Colon (tissue), 2 donors: ENCODE measurements at regions not wholly inside any gene's neighbourhood (a gene's known extent, or its start where the extent isn't known, plus 50 kb on each side); places are given as distances from the start of the nearest gene placed in this dataset.
"Not testable (repeated sequence)": the region's sequence is repeated elsewhere in the genome, so short reads cannot be mapped to it uniquely, and the experiment has no call there.

Source experiments
- FAIRE-seq: peaks from 2 replicates; lab custom pipeline; 2012; peaks lifted over from hg19 to GRCh38; lab: Jason Lieb, UNC
- donor health status: control.
- donor health status: control.

DNA sequence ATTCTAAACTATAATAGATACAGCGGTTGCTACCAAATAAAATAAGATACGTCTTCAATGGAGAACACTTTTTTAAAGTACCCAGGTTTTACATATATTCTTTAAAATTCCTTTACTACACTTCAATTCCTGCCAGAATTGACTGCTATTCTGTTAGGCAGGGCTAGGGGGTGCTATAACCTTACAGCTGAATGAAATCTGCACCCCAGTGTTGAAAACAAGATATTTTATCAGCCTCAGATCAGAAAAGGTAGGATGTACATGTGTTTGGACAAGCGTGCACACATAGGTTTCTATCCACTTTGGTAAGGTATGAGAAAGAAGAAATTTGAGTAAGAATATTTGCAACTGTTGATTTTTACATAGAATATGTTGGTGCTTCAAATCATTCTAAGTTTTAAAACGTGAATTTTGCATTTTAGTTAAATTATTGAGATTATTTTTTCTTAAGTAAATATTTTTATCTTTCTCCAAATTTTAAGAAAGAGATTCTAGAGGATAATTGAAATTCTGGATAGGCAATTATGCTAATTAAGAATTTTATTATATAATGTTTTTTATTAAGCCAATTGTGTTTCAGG, 490.8 kb upstream of the ADGRL4 start:
- no peak for FAIRE-seq

DNA sequence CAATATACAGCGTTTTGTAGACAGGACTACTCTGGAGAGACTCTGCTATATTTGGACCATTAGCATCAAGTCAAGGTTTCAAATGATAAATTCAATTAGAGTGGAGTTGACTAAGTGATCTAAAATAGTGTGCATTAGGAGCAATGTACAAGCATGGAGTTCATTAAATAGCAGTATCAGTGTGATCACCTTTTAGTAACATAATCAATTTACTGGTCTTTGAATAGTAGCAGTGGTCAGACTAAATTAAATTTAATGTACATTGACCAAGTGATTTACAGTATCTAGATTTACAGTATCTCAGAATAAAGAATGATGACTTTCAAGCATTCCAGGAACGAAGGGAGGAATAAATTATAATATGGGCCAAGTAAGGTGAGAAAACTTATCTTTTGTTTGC, 489.6 kb upstream of the ADGRL4 start:
- FAIRE-seq: no peak

DNA sequence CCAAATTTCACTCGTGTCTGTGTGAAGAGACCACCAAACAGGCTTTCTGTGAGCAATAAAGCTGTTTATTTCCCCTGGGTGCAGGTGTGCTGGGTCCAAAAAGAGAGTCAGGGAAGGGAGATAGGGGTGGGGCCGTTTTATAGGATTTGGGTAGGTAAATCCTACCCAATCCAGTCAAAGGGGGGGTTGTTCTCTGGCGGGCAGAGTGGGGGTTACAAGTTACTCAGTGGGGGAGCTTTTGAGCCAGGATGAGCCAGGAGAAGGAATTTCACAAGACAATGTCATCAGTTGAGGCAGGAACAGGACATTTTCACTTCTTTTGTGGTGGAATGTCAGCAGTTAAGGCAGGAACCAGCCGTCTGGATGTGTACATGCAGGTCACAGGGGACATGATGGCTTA, 487.2 kb upstream of the ADGRL4 start:
- FAIRE-seq: not testable (repeated sequence)

DNA sequence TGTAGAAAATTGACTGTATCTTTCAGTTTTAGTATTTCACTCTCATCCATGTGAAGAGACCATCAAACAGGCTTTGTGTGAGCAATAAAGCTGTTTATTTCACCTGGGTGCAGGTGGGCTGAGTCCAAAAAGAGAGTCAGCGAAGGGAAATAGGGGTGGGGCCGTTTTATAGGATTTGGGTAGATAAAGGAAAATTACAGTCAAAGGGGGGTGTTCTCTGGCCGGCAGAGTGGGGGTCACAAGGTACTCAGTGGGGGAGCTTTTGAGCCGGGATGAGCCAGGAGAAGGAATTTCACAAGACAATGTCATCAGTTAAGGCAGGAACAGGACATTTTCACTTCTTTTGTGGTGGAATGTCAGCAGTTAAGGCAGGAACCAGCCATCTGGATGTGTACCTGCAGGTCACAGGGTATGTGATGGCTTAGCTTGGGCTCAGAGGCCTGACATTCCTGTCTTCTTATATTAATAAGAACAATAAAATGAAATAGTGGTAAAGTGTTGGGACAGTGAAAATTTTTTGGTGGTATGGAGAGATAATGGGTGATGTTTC, 482.1 kb upstream of the ADGRL4 start:
- FAIRE-seq: not testable (repeated sequence)

DNA sequence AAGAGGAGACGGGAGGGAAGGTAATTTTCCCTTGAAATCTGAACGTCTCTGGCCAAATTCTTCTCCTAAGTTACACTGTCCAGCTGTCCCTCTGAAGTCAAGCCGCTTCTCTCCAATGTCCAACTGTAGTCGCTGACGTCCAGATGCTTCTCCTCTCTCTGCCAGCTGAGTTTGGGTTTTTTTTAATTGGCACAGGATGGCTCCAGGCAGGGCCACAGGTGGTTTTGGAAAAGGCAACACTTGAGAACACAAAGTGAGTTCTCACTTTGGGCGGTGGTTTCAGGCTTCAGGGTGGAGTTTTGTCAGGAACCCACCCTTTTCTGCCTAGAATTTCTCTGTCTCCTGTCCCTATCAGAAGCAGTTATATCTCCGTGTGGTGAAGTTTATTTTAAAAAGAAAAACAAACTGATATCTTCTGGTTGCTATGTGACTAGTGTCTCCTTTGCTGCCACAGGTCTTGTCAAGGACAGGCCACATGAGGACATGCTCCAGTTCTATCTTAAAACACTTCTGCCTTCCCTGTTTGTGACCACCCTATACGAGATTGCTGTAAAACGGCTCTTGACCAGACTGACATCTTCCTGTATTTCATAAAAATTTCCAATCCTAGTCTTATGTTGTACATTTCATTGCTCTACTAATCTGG, 472.3 kb upstream of the ADGRL4 start:
- no peak for FAIRE-seq

DNA sequence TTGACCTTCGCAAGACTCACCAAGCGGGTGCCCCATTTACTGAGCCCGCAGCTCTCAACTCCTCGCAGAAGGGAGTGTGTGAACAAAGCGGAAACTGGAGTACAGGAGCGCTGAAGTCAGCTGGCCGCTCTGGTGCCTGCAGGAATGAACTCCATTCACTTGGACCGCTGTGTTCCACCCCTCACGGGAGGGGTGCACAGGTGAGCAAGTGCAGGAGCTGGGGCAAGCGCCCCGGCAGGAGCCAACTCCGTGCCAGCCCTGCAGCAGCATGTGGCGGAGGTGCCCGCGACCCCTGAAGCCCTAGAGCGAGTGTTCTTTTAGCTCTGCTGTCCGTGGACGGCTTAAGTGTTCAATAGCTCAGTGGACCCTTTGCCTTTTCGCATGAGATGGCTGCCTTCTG, 471.6 kb upstream of the ADGRL4 start:
- FAIRE-seq: no peak

DNA sequence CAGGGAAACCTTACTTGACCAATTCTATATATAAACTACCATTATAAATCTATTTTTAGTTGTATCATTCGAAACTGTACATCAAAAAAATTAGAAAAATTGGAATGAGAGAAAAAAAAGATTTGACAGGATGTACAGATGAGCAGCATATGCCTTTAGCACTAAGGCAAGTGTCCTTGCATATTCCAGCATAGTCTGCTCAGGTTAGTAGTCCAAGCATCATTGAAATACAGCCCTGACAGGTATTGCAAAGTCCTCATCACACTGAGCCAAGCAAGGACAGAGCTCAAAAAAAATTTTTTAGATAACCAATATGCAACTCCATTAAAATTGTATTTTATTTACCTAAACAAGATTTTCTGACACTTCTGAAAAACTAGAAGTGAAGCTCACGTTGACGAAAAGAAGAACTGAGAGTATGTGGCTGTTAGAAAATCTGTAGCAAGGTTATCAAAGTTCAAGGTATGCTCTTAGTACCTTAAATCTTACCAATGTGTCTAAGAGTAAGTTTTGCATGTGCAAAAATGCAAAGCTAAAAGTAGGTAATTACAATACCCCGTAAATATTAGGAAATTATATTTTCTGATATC, 465.6 kb upstream of the ADGRL4 start:
- FAIRE-seq: no peak

DNA sequence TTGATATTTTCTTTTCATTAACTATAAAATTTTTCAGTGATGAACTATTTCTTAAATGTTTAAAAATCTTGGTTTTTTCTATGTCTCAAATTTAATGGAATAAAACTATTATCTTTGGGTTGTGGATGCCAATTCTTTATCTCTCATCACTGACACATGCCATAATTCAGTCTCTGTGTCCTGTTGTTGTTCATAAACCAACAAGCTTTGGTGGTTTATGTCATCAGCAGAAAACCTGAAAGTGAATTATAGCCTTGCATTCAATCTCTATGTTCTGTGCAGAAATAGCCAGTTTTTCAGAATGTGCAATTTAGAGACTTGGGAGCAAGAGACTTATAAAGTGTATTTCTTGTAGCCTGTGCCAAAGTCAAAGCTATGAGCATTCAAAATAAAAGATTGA, 462.6 kb upstream of the ADGRL4 start:
- no peak for FAIRE-seq

DNA sequence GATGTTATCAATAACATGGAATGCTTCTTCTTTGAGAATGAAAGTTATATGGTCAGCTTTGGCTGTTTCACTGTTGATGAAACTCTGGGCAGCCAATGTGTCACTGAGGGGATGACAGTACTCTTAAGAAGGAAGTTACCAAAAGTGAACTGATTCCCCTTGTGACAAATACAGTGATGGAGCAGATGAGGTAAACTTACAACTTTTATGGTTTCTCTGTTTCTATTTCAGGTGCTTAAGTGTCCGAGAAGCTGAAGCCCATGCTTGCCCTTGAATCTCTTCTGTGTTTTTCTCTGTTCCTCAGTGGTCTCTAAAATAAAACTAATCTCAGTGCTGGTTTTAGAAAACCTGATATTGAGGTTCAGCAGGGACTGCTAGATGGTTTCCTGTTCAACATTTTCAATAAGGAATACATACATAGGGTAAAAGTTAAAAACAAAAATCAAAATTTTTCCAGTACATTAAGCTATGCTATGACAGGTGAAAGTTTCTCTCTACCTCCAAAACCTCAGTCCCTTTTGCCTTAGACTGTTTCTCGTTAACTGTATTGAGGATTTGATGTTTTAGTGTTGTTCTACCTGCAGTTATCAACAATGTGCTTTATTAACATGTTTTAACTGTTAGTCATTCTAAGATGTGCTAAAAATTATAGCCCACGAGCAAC, 454.4 kb upstream of the ADGRL4 start:
- no peak for FAIRE-seq

DNA sequence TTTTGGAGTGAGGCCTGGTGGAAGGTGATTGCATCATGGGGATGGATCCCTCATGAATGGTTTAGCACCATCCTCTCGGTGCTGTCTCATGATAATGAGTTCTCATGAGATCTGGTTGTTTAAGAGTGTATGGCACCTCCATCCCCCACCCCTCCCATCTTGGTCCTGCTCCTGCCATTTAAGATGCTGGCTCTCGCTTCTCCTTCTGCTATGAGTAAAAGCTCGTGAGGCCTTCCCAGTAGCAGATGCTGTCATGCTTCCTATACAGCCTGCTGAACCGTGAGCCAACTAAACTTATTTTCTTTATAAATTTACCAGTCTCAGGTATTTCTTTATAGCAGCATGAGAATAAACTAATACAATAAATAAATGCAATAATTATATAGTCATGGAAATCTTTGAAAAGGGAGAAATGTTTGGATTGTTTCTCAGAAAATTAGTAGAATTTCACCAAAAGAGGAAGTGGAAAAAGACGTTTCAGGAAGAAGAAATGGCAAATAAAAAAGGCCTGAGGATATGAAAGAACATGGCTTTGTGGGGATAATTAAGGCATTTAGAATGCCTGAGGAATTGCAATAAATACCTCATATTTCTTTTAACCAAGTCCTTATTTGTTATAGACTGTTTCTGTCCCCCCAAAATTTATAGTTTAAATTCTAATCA, 451.2 kb upstream of the ADGRL4 start:
- FAIRE-seq: no peak

DNA sequence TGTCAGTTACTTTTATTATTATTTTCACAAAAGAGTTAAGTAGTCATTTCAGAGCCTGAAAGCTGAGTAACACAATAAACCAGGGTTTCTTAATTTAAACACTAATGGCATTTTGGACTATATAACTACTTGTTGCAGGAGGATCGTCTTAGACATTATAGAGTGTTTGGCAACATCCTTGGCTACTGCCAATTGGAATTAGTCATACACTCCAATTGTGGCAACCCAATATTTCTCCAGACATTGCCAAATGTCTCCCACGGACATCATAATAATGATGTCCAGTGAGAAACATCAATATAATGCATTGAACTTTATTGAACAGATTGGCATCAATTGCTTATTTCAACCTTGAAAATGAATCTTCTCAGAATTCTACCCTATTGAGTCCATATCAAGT, 441.9 kb upstream of the ADGRL4 start:
- FAIRE-seq: no peak

DNA sequence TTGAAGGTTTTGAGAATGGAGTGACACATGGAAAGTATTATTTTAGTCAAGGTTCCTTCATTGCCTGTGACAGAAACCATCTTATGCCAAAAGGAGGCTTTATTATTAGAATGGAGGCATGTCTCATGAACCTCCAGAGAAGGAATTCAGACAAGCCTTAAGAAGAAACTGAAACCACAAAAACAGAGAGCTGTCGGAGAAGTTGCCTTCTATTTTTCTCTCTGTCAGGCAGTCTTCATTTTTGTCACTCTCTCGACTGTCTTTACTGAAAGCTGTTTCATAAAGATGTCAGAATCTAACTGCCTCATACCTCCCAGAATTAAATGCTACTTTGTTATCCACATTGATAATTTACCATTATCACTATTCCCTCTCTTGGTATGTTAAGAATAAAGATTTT, 434.7 kb upstream of the ADGRL4 start:
- FAIRE-seq: no peak

DNA sequence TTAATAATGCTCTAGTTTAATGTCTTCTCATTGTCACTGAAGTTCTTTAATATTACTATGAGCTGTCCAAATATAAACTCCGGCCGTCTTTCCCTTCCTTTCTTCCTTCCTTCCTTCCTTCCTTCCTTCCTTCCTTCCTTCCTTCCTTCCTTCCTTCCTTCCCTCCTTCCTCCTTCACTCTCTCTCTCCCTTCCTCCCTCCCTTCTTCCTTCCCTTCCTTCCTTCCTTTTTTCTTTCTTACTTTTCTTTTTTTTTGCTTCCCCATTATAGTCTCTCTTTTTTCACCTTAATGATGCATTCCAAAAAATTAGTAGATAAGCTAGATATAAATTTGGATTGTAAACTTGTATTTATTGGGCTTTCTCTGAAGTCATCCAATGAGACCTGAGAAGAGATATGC, 431.0 kb upstream of the ADGRL4 start:
- no peak for FAIRE-seq

DNA sequence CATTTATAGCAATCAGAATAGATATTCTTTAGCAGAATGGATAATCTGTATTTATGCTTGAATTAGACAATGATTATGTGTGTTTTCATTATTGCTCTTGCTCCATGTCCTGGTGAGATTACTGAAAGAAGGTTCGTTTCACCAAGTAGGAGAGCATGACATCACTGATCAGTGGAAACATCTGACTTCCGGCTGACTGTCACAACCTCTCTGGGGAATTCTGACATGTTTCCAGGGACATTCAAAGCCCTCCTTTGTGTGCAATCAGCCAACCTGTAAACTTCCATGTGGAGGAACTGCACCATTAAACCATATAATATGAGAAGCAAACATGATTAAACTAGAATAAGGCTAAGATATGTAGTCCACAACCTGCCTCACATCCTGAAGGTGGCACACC, 424.8 kb upstream of the ADGRL4 start:
- no peak for FAIRE-seq

DNA sequence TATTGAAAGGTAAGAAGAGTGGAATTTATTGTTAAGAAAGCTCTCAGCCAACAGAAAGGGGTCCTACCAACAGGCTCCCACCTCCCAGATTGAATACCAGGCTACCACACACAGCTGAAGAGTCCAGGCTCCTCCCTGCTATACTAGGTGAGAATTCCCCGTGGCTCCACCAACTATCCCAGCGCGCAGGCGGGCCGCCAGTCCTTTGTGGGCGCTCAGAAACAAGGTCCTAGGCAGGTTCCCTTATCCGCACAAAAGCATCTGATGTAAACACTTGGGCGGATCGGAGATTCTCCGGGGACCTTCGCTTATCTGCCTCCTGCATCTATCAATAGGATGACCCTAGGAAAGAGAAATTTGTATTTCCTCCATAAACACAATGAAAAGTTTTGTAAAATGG, 423.9 kb upstream of the ADGRL4 start:
- no peak for FAIRE-seq

DNA sequence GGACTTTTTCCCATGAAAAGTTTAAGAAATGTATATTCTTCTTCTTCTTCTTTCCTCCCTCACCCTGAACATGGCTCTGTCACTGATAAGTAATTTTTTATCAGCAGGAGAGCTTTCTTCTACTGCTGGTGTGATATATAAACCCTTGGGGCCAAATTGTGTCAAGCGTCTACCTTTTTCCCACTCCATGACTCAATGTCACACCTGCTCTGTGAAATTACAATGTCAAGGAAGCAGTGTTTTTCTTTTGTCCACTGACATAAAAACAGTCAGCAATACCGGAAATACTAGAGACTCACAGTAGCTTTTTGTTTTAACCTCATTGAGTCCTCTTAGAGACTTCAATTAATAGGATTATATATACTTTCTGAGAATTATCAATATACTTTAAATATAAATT, 416.2 kb upstream of the ADGRL4 start:
- FAIRE-seq: no peak

DNA sequence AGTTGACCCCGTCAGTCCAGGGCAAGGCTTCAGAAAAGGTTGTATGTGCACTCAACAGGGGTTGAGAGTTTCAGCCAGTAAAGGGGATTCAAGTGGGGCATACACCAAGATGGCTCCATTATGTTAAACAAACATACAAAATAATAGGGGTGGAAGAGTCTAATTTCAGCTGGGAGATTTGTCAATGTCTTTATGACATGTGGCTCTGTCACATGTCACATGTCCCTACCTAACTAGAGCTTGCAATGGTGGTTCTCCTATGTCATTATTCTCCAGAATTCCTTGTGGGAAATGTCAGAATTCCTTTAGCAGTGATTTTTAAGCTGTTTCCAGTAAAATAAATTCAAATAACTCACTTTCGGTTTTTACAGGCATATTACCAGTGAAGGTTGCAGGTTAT, 392.0 kb upstream of the ADGRL4 start:
- no peak for FAIRE-seq

DNA sequence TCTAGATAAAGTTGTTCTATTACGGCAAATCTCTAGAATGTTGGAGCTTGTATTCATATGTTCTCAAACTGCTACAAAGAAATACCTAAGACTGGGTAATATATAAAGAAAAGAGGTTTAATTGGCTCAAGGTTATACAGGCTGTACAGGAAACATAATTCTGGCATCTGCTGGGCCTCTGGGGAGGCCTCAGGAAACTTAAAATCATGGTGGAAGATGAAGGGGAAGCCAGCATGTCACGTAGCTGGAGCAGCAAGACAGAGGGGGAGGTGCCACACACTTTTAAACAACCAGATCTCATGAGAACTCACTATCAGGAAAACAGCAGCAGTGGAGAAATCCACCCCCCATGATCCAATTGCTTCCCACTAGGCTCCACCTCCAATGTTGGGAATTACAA, 390.4 kb upstream of the ADGRL4 start:
- no peak for FAIRE-seq

DNA sequence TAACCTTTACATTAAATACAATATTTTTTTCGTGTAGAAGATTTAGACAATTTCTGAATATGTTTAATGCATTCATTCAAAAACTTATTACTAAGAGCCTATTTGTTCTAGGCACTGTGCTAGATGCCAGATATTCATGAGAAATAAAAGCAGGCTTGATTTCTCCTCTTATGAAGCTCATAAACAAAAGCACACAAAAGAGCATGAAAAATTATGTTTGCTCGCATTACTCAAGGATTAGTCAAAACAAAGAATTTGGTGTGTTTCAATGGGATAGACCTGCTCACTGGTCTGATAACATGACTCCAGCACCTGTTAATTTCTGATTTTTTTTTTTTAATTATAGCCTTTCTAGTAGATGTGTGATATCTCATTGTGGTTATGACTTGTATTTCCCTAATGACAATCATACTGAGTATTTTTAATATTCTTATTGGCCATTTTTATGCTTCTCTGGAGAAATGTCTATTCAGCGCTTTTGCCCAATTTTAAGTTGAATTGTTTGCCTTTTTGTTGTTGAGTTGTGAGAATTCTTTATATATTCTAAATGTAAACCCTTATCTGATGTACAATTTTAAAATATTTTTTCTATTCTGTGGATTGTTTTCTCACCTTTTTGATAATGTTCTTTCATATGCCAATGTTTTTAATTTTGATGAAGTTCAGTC, 382.3 kb upstream of the ADGRL4 start:
- FAIRE-seq: no peak

DNA sequence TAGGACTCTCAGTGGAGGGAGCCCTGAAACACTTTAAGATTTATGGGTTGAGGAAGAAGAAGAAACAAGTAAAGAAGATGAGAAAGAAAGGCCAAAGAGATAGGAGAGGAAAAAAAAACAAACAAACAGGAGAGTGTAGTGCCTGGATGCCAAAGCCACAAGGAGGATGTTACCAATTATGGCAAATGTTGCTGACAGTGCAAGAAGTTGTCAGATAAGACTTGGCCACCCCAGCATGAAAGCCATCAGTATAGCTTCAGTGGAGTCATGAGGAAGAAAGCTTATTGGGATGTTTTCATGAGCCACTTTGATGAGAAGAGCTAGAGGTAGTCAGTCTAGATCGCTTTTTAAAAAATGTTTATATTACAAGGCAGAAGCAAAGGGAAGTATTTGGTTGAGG, 380.2 kb upstream of the ADGRL4 start:
- no peak for FAIRE-seq

DNA sequence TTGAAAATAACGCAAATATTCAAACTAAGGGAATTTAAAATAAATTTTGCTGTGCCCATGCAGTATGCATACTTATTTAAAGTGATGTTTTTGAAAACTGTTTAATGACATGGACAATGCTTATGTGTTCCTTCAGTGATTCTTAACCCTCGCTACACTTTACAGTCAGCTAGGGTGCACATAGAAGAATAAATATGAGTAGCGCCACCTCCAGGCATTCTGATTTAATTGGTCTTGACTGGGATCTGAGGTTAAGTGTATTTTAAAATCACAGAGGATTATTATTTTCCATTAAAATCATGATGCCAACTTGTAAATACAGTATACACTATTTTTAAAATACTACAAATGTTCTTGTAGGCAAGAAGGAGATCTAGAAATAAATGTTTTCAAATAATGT, 373.5 kb upstream of the ADGRL4 start:
- FAIRE-seq: no peak

DNA sequence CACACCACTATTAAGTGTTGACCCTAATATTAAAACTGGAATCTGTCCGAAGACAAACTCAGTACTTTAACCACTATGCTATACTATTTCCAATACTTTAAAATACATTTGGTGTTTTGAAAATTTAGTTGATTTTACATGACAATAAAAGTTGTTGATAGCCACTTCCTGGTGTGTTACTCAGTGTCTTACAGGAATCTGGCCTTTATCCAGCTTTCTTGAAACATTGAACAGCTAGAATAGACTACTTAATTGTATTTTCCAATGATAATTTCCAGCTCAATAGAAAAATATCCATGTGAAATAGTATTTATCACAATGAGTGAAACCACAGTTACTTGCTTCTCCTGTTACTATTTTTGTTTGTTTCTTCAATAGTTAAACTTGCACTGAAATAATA, 369.6 kb upstream of the ADGRL4 start:
- FAIRE-seq: no peak
